Epithelial cell of proximal tubule (primary cell): ENCODE measurements at regions not wholly inside any gene's neighbourhood (a gene's known extent, or its start where the extent isn't known, plus 50 kb on each side); places are given as distances from the start of the nearest gene placed in this dataset.

Experiments used
- DNase-seq: peaks from one replicate; pipeline ENCODE4 v3.0.0-alpha.2; 2011; ENCODE audit warnings: low read depth
- H3K4me3 ChIP-seq: 2 replicates; pipeline ENCODE4 v1.5.1; 2011; ENCODE audit warnings: low read depth, mild to moderate bottlenecking, low read length
- TF ChIP-seq, protein P1 (sequence below): conservative IDR thresholded peaks from 2 replicates; pipeline ENCODE4 v1.5.1; 2012; ENCODE audit warnings: low read depth, mild to moderate bottlenecking, low read length

DNA sequence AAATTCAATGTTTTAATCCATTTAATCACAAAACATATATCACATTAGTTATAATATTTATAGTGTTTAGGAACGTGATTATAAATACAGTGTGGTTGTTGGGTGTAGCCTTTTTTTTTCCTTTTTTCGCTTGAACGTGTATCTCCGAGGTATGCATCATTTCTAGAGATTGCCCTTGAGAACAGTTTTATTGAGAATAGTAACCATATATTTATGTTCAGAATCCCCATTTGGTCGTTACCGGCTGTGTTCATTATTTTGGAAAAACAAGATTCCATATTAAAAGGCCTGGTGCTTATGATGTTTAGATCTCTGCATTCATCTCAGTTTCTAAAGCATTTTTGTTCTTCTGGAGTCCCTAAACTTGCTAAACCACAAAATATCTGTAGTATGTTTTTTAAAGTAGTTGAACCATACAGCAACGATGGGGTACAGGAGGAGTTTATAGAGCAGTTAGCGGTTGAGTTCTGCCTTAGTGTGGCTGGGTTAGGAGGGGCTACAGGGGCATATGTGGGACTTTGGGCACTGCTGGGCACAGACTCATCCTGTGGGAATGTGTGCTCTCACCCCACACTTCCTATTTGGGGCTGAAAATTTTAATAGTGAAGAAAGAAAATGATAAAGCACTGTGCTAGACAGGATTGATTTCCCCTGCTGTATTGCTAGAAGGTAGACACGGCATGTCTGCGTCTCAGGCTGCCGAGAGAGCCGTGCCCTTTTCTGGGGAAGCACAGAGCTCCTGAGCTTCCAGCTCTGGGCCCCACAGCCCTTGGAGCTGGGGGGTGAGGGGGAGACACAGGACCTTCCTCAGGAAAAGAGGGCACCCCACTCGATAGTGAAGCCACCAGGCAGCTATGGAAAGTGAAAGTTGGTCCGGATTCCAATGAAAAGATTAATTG lies 81.5 kb upstream of the PPARA start:
- peak overlapping the region; percentile 64 for H3K4me3 ChIP-seq
- no peak for DNase-seq
- TF ChIP-seq, protein P1, sequence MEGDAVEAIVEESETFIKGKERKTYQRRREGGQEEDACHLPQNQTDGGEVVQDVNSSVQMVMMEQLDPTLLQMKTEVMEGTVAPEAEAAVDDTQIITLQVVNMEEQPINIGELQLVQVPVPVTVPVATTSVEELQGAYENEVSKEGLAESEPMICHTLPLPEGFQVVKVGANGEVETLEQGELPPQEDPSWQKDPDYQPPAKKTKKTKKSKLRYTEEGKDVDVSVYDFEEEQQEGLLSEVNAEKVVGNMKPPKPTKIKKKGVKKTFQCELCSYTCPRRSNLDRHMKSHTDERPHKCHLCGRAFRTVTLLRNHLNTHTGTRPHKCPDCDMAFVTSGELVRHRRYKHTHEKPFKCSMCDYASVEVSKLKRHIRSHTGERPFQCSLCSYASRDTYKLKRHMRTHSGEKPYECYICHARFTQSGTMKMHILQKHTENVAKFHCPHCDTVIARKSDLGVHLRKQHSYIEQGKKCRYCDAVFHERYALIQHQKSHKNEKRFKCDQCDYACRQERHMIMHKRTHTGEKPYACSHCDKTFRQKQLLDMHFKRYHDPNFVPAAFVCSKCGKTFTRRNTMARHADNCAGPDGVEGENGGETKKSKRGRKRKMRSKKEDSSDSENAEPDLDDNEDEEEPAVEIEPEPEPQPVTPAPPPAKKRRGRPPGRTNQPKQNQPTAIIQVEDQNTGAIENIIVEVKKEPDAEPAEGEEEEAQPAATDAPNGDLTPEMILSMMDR: no peak

DNA sequence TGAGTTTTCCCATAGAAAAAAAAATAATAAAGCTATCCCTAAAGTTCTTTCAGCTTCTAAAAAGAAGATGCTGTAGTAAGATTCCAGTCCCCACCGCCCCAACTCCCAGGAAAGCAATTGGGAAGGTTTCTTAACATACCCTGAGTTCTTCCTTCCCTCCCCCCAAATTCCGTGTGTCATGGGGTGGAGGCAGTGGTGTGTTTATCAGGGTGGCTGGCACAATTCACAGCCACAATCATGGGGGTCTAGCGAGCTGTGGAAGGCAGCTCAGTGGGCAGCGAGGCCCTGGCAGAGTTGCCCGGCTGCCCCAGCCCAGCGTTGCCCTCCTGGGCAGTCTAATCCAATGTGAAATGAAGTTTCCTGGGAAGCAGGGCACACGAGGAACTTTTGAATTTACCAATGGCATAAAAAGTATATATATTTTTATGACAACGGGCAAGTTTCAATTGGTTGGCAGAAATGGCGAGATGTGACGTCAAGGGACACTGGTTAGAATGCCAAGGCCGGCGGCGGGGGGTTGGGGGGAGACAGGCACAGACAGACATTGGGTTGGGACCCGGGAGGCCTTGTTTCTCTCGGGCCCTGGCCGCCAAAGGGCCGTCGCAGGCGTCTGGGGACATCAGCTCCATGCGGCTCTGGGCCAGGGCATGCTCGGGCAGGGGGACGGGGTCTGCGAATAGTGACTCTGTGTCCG lies 80.7 kb upstream of the PPARA start:
- DNase-seq: peak; percentile 83
- TF ChIP-seq, protein P1: no peak
- peak overlapping the region; percentile 64 for H3K4me3 ChIP-seq

DNA sequence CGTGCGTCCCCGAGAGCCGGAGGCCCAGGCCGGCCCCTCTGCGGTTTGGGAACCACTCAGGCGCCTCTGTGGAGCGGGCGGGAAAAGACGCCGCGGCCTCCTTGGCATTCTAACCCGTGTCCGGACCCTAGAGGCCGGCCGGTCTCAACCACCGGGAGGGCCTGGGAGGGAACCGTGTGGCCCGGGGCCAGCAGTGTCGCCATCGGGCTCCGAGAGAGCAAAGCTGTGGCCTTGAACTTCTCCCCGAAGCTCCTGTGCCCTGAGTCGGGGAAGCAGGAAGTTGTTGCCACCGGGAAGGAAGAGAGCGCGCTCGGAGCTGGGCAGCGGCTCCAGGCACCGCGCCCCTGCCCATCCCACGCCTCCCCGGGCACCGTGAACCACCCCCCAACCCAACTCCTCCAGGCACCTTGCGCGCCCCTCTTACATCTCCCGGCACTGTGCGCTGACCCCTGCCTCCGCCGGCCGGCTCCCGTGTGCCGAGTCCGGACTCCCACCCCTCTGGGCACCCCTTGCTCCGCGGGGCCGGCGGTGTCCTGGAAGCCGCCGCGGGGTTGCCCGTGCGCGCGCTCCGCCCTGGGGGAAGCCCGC lies 80.0 kb upstream of the PPARA start:
- no peak for DNase-seq
- TF ChIP-seq, protein P1: no peak

DNA sequence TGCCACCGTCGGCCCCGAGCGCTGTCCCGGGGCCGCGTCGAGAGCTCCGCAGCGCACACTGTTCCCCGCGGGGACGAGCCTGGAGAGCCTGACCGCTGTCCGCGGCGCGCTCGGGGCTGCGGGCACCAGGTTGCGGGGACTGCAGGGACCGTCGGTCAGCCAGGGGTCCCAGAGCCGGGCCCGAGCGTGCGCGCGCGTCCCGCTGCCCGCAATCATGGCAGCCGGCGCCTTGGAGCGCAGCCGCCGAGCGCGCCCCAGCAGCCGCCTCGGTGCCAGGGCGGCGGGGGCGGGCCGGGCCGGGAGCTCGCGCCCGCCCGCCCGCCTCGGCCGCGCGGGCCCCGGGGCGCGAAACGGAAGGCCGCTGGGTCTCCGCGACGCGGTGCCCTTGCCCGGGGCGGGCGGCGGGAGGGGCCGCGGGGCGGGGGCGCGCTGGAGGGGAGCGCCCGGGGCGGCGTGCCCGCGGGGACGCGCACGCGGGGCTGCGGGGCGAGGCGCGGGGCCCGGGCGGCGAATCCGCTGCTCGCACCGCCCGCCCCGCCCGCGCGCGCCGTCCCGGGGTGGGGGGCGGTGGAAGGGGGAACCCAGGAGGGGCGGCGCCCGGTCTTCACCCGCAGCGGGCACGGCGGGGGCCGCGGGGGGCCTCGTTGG lies 79.4 kb upstream of the PPARA start:
- DNase-seq: no peak
- H3K4me3 ChIP-seq: peak overlapping the region; percentile 65
- TF ChIP-seq, protein P1: no peak

More for the DNA sequence above, 80.0 kb upstream of the PPARA start:
- H3K4me3 ChIP-seq: peak overlapping the region; percentile 64

DNA sequence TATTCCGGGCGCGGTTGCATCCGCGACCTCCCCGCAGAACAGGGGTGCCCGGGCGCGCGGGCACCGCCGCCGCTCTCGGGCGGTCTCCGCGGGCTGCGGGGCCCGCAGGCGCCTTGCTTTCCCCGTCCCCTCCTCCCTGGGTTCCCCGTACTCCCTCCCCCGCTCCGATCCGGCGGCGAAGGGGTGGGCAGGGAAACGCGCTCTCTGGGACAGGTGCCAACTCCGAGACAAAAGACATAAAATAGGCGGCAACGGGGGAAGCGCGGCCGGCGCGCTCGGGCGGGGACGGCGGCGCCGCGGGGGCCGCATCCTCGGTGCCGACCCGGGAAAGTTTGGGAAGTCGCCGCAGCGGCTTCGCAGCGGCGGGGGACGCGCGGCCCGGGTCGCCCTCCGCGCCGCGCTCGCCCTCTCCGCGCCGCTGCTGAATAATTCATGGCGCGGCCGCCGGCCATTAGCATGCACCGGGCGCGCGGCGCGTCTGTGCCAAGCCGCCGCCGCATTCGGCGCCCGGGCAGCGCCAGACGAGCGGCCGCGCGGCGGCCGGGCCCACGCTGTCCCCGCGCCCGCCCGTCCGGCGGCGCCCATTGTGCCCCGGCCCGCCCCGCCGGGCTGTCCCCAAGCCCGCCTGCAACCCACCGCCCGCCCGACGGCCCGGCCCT lies 78.7 kb upstream of the PPARA start:
- H3K4me3 ChIP-seq: peak overlapping the region; percentile 65
- TF ChIP-seq, protein P1: no peak
- DNase-seq: no peak
